HG02763 (cell line): ENCODE measurements at regions not wholly inside any gene's neighbourhood (a gene's known extent, or its start where the extent isn't known, plus 50 kb on each side); places are given as distances from the start of the nearest gene placed in this dataset.
A peak's percentile ranks its signal among the peaks of the same experiment; 100 is the strongest.
"Not testable (repeated sequence)": the region's sequence is repeated elsewhere in the genome, so short reads cannot be mapped to it uniquely, and the experiment has no call there.

Experiments used
- ATAC-seq: cut with Tn5 transposase; IDR thresholded peaks from one replicate; pipeline ENCODE4 v1.9.1; 2021; ENCODE audit warnings: mild to moderate bottlenecking, moderate library complexity; ENCODE audit not compliant: unreplicated experiment

- ATAC-seq: not testable (repeated sequence)
These were observed 232.8 kb downstream of the SHCBP1 start for GRCh38 chr16:46388354-46388753.

DNA sequence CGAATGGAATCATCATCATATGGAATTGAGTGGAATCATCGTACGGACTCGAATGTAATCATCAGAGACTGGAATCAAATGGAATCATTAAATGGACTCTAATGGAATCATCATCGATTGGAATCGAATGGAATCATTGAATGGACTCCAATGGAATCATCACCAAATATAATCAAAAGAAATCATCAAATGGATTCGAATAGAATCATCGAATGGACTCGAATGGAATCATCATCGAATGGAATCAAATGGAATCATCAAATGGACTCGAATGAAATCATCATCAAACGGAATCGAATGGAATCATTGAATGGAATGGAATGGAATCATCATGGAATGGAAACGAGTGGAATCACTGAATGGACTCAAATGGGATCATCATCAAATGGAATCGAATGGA is 233.5 kb downstream of the SHCBP1 start:
- ATAC-seq: not testable (repeated sequence)

- ATAC-seq: peak; percentile 6
These were observed 234.2 kb downstream of the SHCBP1 start for GRCh38 chr16:46386805-46387620.

- ATAC-seq: not testable (repeated sequence)
These were observed 234.9 kb downstream of the SHCBP1 start for GRCh38 chr16:46386110-46386771.

GRCh38 chr16:46384285-46385061 is 236.7 kb downstream of the SHCBP1 start:
- ATAC-seq: not testable (repeated sequence)

GRCh38 chr16:46383581-46383980 is 237.6 kb downstream of the SHCBP1 start:
- ATAC-seq: not testable (repeated sequence)

GRCh38 chr16:46382791-46383541 is 238.2 kb downstream of the SHCBP1 start:
- not testable (repeated sequence) for ATAC-seq

- ATAC-seq: not testable (repeated sequence)
These were observed 239.1 kb downstream of the SHCBP1 start for GRCh38 chr16:46382079-46382478.

- not testable (repeated sequence) for ATAC-seq
These were observed 239.8 kb downstream of the SHCBP1 start for GRCh38 chr16:46381344-46381743.
